G401 (cell line): ENCODE measurements at regions not wholly inside any gene's neighbourhood (a gene's known extent, or its start where the extent isn't known, plus 50 kb on each side); places are given as distances from the start of the nearest gene placed in this dataset.

Experiments used
- DNase-seq: peaks from one replicate; pipeline ENCODE4 v3.0.0-alpha.2; 2015; ENCODE audit warnings: low spot score
- in situ Hi-C: cut with HindIII; loops from 2 replicates; pipeline ENCODE4 v1.10.0; 2016; ENCODE audit warnings: low sequenced_read_pairs, mixed read lengths

- in situ Hi-C loops, result no loop called here
These were observed 203.9 kb upstream of the HS3ST4 start for GRCh38 chr16:25487888-25488287.

GRCh38 chr16:25481636-25482035, 210.1 kb upstream of the HS3ST4 start:
- no peak for DNase-seq
- in situ Hi-C loops, result no loop called here

More at GRCh38 chr16:25487888-25488287, 203.9 kb upstream of the HS3ST4 start:
- DNase-seq, result no peak

GRCh38 chr16:25478476-25478875, 213.3 kb upstream of the HS3ST4 start:
- in situ Hi-C loops, result no loop called here
- DNase-seq, result peak; percentile 50

DNA sequence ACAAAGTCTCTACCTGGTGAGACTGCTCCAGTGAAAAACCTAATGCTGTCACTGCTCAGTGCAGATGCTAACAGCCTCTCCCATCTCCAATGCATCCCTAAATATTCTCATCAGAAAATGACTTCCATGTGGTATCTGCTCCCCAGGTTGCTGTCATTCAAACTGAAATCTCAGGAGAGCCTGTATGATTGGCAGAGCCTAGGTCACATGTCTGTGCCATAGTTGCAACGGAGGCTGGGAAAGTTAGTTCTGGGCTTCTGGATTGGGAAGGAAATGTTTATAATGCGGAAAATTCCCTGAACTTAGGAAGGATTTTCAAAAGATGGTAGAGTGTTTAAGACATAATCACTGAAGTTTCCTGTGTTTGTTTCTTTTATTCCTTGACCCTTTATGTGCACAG, 206.4 kb upstream of the ZKSCAN2 start:
- in situ Hi-C loops, result no loop called here
- DNase-seq, result no peak

DNA sequence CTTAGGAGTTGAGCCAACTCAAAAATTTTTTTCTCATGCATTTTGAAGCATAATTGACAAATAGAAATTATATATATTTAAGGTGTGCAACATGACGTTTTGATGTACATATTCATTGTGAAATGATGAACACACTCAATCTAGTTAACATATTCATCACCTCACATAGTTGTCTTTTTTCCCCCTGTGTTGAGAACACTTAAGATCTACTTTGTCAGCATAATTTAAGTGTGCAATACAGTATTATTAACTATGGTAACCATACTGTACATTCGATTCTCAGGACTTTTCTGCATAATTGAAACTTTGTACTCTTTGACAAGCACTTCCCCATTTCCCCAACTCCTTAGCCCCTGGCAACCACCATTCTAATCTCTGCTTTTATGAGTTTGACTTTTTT, 192.2 kb upstream of the ZKSCAN2 start:
- in situ Hi-C loops, result no loop called here
- no peak for DNase-seq

DNA sequence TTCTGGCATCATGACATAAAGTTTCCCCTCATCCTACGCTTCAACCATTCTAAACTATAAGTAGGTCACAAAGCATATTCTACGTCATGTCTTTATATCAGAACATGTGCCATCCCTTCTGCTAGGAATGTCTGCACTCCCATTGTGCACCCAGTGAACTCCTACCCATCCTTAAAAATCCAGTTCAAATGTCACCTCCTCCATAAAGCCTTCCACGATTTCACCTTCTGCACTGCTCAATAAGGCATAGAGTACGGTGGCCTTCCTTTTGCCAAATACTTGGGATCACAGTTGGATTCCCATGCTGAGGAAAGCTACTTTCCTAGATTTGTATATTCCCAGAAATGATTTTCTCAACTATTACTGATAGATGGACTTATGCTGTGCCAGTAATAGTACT, 186.3 kb upstream of the ZKSCAN2 start:
- no peak for DNase-seq
- in situ Hi-C loops, result no loop called here

DNA sequence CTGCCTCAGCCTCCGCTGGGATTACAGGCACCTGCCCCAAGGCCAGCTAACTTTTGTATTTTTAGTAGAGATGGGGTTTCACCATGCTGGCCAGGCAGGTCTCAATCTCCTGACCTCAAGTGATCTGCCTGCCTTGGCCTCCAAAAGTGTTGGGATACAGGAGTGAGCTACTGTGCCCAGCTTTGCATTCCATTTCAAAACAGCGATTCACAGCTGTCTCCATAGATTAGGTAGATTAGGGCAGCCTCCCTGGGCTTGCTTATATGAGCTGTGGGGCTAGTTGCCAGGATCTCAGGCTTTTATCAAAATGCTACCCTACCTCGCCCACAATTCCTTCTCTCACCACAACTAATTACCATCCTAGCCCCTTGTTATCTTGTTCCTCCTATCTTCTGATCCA, 176.4 kb upstream of the ZKSCAN2 start:
- in situ Hi-C loops, result no loop called here
- no peak for DNase-seq

- in situ Hi-C loops, result no loop called here
- DNase-seq, result no peak
These were observed 175.7 kb upstream of the ZKSCAN2 start for GRCh38 chr16:25433388-25433787.

GRCh38 chr16:25431472-25431871, 173.8 kb upstream of the ZKSCAN2 start:
- in situ Hi-C loops, result no loop called here
- DNase-seq, result no peak

DNA sequence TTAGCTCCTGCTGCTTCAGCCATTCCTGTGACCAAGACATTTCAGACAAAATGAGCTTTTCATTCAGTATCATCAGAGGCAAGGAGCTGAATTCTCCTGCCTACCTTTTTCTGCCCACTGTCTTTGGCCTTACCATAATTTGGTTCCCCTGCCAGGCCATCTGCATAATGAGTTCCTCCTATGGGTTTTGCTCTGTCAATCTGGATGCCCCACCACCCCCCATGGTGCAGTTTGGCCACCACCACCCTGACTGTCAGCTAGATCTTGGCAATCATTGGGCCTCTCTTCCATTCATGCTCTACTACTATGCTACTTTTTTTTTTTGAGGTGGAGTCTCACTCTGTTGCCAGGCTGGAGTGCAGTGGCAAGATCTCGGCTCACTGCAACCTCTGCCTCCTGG, 169.2 kb upstream of the ZKSCAN2 start:
- in situ Hi-C loops, result no loop called here

DNA sequence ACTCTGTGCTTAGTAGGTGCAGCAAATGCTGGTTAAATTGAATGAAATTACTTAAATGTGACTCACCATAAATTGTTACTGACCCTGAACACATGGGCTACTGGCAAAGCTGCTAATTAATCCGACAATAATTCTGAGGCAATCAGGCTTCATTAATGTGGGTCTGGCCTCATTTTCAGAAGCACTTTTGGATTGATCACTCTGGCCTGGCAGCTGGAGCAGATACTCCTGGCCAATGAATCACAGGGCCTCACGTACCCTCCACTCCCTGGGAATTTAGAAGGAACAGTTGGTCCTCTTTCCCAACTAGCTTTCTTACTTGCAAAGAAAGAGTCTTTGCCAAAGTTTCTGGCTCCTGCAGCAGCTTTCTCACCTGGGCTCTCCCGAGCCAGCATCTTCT, 162.0 kb upstream of the ZKSCAN2 start:
- no peak for DNase-seq

More for the DNA sequence above, 169.2 kb upstream of the ZKSCAN2 start:
- DNase-seq, result peak; percentile 80

GRCh38 chr16:25419153-25419552, 161.5 kb upstream of the ZKSCAN2 start:
- no peak for DNase-seq
- in situ Hi-C loops, result no loop called here

More for the DNA sequence above, 162.0 kb upstream of the ZKSCAN2 start:
- in situ Hi-C loops, result no loop called here

GRCh38 chr16:25416002-25416401, 158.4 kb upstream of the ZKSCAN2 start:
- in situ Hi-C loops, result no loop called here
- no peak for DNase-seq

DNA sequence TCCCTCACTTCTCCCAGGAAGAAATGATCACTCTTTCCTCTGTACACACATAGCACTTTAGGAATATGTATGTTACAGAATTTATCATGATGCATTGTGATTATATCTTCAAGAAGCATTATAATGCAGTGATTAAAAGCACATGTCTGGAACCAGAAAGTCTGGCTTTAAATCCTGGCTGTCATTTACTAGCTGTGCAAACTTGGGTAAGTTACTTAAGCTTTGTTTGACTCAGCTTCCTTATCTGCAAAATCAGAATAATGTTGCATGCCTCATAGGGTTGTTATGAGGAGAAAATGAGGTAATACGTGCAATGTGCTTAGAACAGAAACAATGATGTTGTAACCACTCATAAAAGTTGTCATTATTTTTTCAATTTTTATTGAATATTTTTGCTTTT, 156.3 kb upstream of the ZKSCAN2 start:
- no peak for DNase-seq
- in situ Hi-C loops, result no loop called here

- DNase-seq, result no peak
- in situ Hi-C loops, result no loop called here
These were observed 155.5 kb upstream of the ZKSCAN2 start for GRCh38 chr16:25413133-25413532.

- in situ Hi-C loops, result no loop called here
- no peak for DNase-seq
These were observed 153.9 kb upstream of the ZKSCAN2 start for GRCh38 chr16:25411396-25412081.

GRCh38 chr16:25403852-25404251, 146.2 kb upstream of the ZKSCAN2 start:
- in situ Hi-C loops, result no loop called here

DNA sequence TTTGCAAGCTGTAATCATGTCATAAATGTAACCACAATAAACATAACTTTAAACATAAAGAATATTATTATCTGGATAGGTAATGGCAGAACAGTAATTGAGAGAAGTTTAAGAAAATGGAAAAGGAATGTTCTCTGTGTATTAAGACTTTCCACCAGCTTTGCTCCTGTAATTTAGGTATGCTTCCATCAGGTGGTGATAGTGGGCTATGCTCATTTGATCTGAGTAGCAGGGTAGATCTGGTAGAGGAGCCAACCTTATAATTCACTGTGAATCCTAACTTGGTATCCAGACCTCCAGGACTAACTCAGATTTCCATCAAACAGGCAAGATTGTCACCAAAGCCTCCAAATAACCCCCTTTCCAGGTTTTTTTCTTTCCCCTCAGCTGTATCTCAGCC, 137.9 kb upstream of the ZKSCAN2 start:
- in situ Hi-C loops, result no loop called here
- no peak for DNase-seq

More at GRCh38 chr16:25403852-25404251, 146.2 kb upstream of the ZKSCAN2 start:
- no peak for DNase-seq

GRCh38 chr16:25390761-25391160, 133.1 kb upstream of the ZKSCAN2 start:
- DNase-seq, result no peak

DNA sequence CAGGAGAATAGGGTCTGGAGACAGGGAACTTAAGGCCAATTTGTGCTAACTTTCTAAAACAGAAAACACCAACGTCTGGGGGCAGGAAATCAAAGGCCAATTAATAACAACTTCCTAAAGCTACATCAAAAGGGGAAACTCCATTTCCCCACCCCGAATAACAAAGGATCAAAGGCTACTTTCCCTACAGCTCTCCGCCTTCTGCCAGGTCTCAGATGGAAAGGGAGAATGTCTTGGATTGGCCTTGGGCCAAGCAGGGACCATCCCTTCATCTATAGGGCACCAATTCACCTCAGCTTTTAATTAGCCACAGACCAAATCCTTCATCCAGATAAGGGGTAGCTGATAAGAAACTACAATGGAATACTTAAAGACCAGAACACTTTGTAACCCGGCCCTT, 116.9 kb upstream of the ZKSCAN2 start:
- DNase-seq, result no peak
- in situ Hi-C loops, result no loop called here

More at GRCh38 chr16:25390761-25391160, 133.1 kb upstream of the ZKSCAN2 start:
- in situ Hi-C loops, result no loop called here

DNA sequence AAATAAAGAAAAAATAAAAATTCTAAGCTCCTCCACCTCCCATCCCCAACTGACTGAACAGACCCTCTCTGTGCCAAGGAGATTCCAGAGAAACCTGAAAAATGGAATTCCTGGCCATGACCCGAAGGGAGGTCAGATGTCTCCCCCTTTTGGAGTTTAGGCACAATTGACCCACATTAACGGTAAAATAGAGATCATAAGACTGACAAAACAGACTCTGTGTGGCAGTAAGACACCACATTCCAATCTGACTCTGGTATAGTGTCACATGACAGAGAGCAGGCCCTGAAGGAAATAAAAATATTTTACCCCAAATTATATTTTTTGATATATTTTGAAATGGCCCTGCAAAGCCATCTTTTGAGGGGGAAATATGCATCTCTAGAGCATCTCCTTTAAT, 115.1 kb upstream of the ZKSCAN2 start:
- no peak for DNase-seq
- in situ Hi-C loops, result no loop called here
